GM12878 (cell line): ENCODE measurements at regions not wholly inside any gene's neighbourhood (a gene's known extent, or its start where the extent isn't known, plus 50 kb on each side); places are given as distances from the start of the nearest gene placed in this dataset.

Experiments used
- ATAC-seq: fragments of 200-7000 bp; cut with Tn5 transposase; 3 replicates; pipeline ENCODE4 v1.9.1; 2020; ENCODE audit warnings: mild to moderate bottlenecking, moderate library complexity
- BruUV-seq: library from RNA; stranded (reverse); fragments of 400-500 nt; replicated peaks from 2 replicates; lab custom pipeline; 2021; lab: Mats Ljungman, UMichigan
- CTCF ChIA-PET: fragments of 300-600 bp; sonication (Branson Sonifier 250); formaldehyde crosslinking; extraction: SDS; loops from one replicate; lab custom pipeline; 2021; ENCODE audit warnings: inconsistent platforms; lab: Yijun Ruan, JAX
- POLR2A ChIA-PET: fragments of 350-600 bp; formaldehyde crosslinking; extraction: SDS; loops from one replicate; lab custom pipeline; 2021; ENCODE audit warnings: inconsistent platforms; lab: Charles Lee
- RAD21 ChIA-PET: fragments of 300-600 bp; sonication (Branson Sonifier 250); formaldehyde crosslinking; loops from one replicate; lab custom pipeline; 2023; ENCODE audit warnings: antibody characterized with exemption; ENCODE audit not compliant: unreplicated experiment; lab: Charles Lee
- SMC1A ChIA-PET: fragments of 300-600 bp; sonication (Branson Sonifier 250); formaldehyde crosslinking; loops from one replicate; lab custom pipeline; 2023; ENCODE audit not compliant: unreplicated experiment, uncharacterized antibody; lab: Charles Lee
- DNase-seq: peaks from one replicate; pipeline ENCODE4 v3.0.0-alpha.2; 2011; ENCODE audit warnings: low read depth, low spot score
- FAIRE-seq: peaks from 3 replicates; lab custom pipeline; 2011; peaks lifted over from hg19 to GRCh38; lab: Jason Lieb, UNC
- H2AFZ ChIP-seq: 2 replicates; pipeline ENCODE4 v1.6.0; 2011; ENCODE audit warnings: low read depth, low read length, control low read depth; ENCODE audit not compliant: control insufficient read depth
- H3K27ac ChIP-seq: 2 replicates; pipeline ENCODE4 v1.5.1; 2011; ENCODE audit warnings: control low read depth; ENCODE audit not compliant: control insufficient read depth, insufficient read depth
- H3K27me3 ChIP-seq, 2 experiments: replicated peaks in 1 of 2; 2 replicates each; pipeline versions ENCODE4 v1.6.0 to v1.6.1; 2011; ENCODE audit warnings: low read length in 1 of 2; ENCODE audit not compliant: control insufficient read depth in 2 of 2, insufficient read depth in 2 of 2
- H3K36me3 ChIP-seq, 2 experiments: 2 replicates each; pipeline ENCODE4 v1.5.1; 2011; ENCODE audit warnings: low read length in 1 of 2; ENCODE audit not compliant: control insufficient read depth in 2 of 2, insufficient read depth in 2 of 2
- H3K4me1 ChIP-seq: 2 replicates; pipeline ENCODE4 v1.6.1; 2011; ENCODE audit warnings: mild to moderate bottlenecking, low read length, moderate library complexity, mixed read lengths; ENCODE audit not compliant: control insufficient read depth, insufficient read depth
- H3K4me2 ChIP-seq: 2 replicates; pipeline ENCODE4 v1.6.0; 2011; ENCODE audit warnings: control low read depth; ENCODE audit not compliant: control insufficient read depth, insufficient read depth
- H3K4me3 ChIP-seq: fragments of 200-600 bp; sonication (generic); 2 replicates; pipeline ENCODE4 v1.5.1; 2016
- H3K79me2 ChIP-seq: 2 replicates; pipeline ENCODE4 v1.6.0; 2011; ENCODE audit warnings: low read length; ENCODE audit not compliant: control insufficient read depth, insufficient read depth
- H3K9ac ChIP-seq: 2 replicates; pipeline ENCODE4 v1.8.0; 2011; ENCODE audit warnings: low read length, control low read depth, mixed read lengths; ENCODE audit not compliant: control insufficient read depth, insufficient read depth
- H3K9me3 ChIP-seq: replicated peaks from 3 replicates; pipeline ENCODE4 v1.5.1; 2011; ENCODE audit warnings: mild to moderate bottlenecking, low read length; ENCODE audit not compliant: control insufficient read depth, insufficient read depth
- H4K20me1 ChIP-seq: 2 replicates; pipeline ENCODE4 v1.6.0; 2011; ENCODE audit not compliant: control insufficient read depth, insufficient read depth
- CREM ChIP-seq: IDR thresholded peaks from 2 replicates; pipeline ENCODE4 v1.6.1; 2014; ENCODE audit warnings: antibody characterized with exemption, low read depth
- EZH2 ChIP-seq: IDR thresholded peaks from 2 replicates; pipeline ENCODE4 v1.6.1; 2012; ENCODE audit warnings: low read depth, mild to moderate bottlenecking, control low read depth, inconsistent platforms, low read length, borderline replicate concordance; ENCODE audit not compliant: control insufficient read depth
- HDAC2 ChIP-seq: fragments of 200-600 bp; sonication (generic); IDR thresholded peaks from 2 replicates; pipeline ENCODE4 v1.6.1; 2017
- JUNB ChIP-seq: IDR thresholded peaks from 2 replicates; pipeline ENCODE4 v1.6.1; 2016; ENCODE audit warnings: antibody characterized with exemption, mild to moderate bottlenecking
- PKNOX1 ChIP-seq: fragments of 450-650 bp; IDR thresholded peaks from 2 replicates; pipeline ENCODE4 v1.6.1; 2016; ENCODE audit warnings: mild to moderate bottlenecking
- RB1 ChIP-seq: fragments of 450-650 bp; formaldehyde crosslinking; IDR thresholded peaks from 2 replicates; pipeline ENCODE4 v1.6.1; 2017; ENCODE audit warnings: mild to moderate bottlenecking, borderline replicate concordance
- SKIL ChIP-seq: fragments of 450-650 bp; IDR thresholded peaks from 2 replicates; pipeline ENCODE4 v1.6.1; 2017; ENCODE audit warnings: mild to moderate bottlenecking, low read depth, inconsistent platforms; ENCODE audit not compliant: poor library complexity, severe bottlenecking
- SUPT20H ChIP-seq: IDR thresholded peaks from 2 replicates; pipeline ENCODE4 v1.6.1; 2011; ENCODE audit warnings: low read depth, mild to moderate bottlenecking, low read length, moderate library complexity, borderline replicate concordance; ENCODE audit not compliant: control insufficient read depth
- ZNF274 ChIP-seq: IDR thresholded peaks from one replicate; pipeline ENCODE4 v1.8.0; 2011; ENCODE audit not compliant: insufficient read length, insufficient read depth
- ZNF592 ChIP-seq: fragments of 450-650 bp; IDR thresholded peaks from 2 replicates; pipeline ENCODE4 v1.6.1; 2017; ENCODE audit warnings: mild to moderate bottlenecking, moderate library complexity
- WGBS: methylation state at CpG from one replicate; pipeline ENCODE4 v1.1.6; 2016; ENCODE audit warnings: low lambda C conversion rate; ENCODE audit not compliant: insufficient replicate concordance, insufficient coverage; ENCODE audit errors: missing lambda C conversion rate; 5-methylcytosine and 5-hydroxymethylcytosine counted together
- in situ Hi-C: fragments of 300-500 bp; cut with MboI; formaldehyde crosslinking; loops from 9 replicates; pipeline ENCODE4 v1.14.3; 2018; ENCODE audit warnings: mixed read lengths
- intact Hi-C: fragments of 100-400 bp; cut with micrococcal nuclease; formaldehyde crosslinking; loops from one replicate; pipeline ENCODE4 v1.14.2; 2022; ENCODE audit not compliant: unreplicated experiment

- TF ChIP-seq ZNF592 (no peak), SKIL (no peak)
- TF ChIP-seq, all 136 proteins: peak for 0
Measured at GRCh38 chr5:129398026-129398678, 61.9 kb upstream of the ADAMTS19 start (continued).

GRCh38 chr5:129399069-129399468, 61.0 kb upstream of the ADAMTS19 start:
- H3K4me2 ChIP-seq = no peak overlapping the region
- no peak overlapping the region for H3K9ac ChIP-seq
- FAIRE-seq = no peak
- no TSS peak for BruUV-seq
- SMC1A ChIA-PET = no interaction called here
- no peak for ATAC-seq
- no peaks in the 10 kb centered on the region for H3K36me3 ChIP-seq
- no peaks in the 10 kb centered on the region for H3K9me3 ChIP-seq
- no peak for DNase-seq
- WGBS = 0% methylated on average over 2 of the region's 2 CpGs
- POLR2A ChIA-PET = no interaction called here
- no peaks in the 10 kb centered on the region for H4K20me1 ChIP-seq
- no peaks in the 10 kb centered on the region for H3K4me1 ChIP-seq
- H2AFZ ChIP-seq = no peak overlapping the region
- no peak overlapping the region for H3K4me3 ChIP-seq
- H3K79me2 ChIP-seq = no peaks in the 10 kb centered on the region
- RAD21 ChIA-PET = no interaction called here
- intact Hi-C loops (no loop called here), in situ Hi-C loops (no loop called here)
- no peak overlapping the region for H3K27ac ChIP-seq
- no peaks in the 10 kb centered on the region for H3K27me3 ChIP-seq
- CTCF ChIA-PET = interaction anchor here (0.7 to 2.0 kb wide), 3 partner anchors 36 to 493 kb away, joined by 4 to 7 read pairs (median 4); no protein-coding TSS in a partner anchor
- TF ChIP-seq RB1 (no peak), EZH2 (no peak), ZNF274 (no peak), HDAC2 (no peak), SUPT20H (no peak), CREM (no peak), ZNF592 (no peak), JUNB (no peak), PKNOX1 (no peak)
